Right renal cortex interstitium (tissue), 3 donors: ENCODE measurements at regions not wholly inside any gene's neighbourhood (a gene's known extent, or its start where the extent isn't known, plus 50 kb on each side); places are given as distances from the start of the nearest gene placed in this dataset.

ENCODE experiments used
- DNase-seq, 3 donors: peaks; one replicate each; pipeline ENCODE4 v3.0.0-alpha.2; 2013; ENCODE audit warnings: low read depth in 3 of 3, low spot score in 2 of 3

- DNase-seq: no peak
Measured at GRCh38 chr20:40192081-40192480, 497.0 kb downstream of the MAFB start.

GRCh38 chr20:40191573-40191972, 497.5 kb downstream of the MAFB start:
- no peak for DNase-seq

DNA sequence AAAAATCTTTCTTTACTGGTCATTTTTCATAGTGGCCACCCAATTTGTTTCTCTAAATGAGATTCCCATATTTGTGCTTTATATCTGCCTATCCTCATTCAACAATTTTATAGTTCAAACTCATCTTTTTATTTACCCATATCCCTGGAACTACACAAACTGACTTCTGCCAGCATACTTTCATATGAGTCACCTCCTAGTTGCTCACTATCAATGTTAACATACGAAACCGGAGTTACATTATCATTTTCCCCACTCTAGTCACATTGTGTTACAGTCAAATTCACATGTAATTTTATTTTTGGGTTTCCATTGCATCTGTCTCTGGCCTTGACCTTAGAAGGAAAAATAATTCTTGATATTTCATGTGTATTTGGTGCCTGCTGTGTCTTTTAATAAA, 499.4 kb downstream of the MAFB start:
- no peak for DNase-seq

- no peak for DNase-seq
Measured at GRCh38 chr20:40188319-40188718, 500.7 kb downstream of the MAFB start.

DNA sequence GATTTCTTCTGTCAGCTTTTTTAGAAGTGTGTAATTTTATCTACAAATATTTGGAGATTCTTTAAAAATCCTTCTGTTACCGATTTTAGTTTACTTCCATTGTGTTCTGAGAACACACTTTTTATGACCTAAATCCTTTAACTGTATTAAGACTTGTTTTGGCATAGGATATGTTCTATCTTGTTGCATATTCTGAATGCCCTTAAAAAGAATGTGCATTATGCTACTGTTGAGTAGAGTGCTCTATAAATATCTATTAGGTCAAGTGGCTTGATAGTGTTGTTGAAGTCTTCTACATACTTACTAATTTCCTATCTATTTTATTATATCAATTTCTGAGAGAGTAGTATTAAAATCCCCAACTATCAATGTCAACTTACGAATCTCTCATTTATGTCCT, 502.2 kb downstream of the MAFB start:
- DNase-seq: no peak

DNA sequence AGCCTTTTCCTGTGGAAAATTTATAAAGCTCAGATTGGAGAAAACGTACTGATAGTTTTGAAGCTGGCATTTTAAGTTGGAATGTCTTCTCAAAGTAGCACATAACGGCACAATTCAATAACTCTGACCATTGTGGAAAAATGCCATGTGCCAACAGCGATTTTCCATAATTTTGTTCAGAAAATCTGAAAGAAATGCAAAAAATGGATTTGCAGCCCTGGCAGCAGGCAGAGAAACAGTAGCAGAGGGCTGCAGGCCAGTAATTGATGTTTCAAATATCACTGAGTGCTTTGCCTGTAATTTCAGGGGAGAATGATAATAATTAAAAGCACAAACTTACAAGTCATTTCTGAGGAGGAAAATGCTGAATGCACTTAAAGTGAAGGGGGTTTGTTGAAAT, 507.4 kb downstream of the MAFB start:
- no peak for DNase-seq

DNA sequence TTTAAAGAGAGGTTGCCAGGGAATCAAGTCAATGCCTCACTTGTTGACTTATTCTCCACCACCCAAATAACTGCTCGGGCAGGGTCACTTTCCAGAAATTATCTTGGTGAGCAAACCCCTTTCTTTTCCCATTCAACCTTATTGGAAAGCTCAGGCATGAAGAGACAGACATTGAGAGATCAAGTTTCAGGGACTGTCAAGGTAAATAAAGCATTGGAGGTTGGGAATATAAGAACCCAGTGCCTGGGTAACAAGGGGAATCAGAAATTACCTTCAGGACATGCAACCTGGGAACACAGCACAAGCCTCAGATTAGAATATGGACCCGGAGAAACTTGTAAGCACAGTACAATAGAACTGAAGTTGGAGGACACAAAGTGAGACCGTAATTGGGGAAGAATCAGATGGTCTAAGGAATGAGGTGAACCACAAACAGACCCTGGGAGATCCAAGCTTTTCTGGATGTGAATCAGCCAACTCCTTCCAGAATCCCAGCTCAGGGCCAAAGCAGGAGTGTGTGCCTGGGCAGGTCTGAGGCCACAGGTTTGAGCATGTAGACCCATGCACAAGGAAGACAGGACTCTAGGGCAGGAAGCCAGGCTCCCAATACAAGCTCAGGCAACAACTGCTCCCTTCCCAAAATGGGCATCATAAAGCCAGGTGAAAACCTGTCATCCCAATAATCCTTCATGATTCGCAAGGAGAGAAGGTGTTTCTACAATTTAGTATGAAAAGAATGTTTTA, 512.8 kb downstream of the MAFB start:
- DNase-seq: no peak

- no peak for DNase-seq
Measured at GRCh38 chr20:40175296-40175695, 513.7 kb downstream of the MAFB start.

DNA sequence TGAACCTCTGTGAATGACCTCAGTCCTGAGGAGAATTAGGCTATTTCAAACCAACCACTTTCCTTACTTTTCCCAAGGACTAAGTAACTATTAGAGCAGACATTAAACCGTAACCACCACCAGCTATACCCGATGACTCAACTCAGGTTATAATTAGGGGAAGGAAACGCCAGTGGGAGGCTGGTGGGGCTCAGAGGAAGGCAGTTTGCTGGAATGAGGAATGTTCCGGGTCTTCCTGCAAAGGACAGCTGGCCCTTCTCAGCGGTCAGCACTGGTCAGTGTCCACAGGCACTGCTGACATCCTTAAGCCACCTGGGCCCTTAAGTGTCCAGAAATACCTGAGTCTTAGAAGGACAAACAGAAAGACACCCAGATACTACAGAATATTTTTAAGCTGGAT, 515.2 kb downstream of the MAFB start:
- DNase-seq: no peak

GRCh38 chr20:40168981-40169620, 519.9 kb downstream of the MAFB start:
- no peak for DNase-seq

DNA sequence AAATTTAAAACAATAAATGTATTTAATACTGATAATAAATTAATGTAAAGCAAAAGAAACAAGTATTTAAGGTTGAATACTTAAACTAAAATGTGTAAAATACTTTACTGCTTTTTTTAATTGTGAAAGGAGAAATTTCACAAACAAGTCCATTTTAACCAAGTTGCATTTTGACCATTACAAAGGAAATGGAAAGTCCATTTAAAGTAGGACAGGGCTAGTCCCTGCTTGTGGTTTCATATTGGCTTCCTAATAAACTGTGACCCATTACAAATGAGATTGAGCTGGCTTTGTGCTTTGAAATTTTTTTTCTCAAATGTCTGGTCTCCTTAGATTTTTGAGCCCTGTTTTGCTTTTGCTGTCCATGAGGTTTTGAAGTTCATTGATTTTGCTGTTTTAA, 527.6 kb downstream of the MAFB start:
- no peak for DNase-seq

DNA sequence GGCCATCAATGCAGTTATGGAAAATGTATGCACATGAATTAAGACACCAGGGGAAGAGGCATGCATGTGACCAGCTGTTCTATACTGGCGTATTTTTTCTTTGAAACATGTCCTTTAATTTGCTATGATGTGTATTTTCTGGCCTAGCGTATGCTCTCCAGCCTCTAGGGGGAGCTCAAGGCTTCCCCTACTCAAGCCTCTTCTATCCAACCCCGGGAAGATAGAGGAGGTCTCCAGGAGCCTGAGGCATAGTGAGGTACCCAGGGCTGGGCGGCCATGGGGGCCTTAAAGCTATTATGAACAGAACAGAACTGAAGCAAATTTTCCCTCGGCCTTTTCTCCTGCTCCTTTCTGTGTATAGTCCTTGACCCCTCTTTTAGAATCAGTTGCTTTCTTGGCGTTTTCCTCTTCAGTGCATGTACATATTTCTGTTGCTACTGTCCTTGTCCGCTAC, 528.9 kb downstream of the MAFB start:
- DNase-seq: no peak

DNA sequence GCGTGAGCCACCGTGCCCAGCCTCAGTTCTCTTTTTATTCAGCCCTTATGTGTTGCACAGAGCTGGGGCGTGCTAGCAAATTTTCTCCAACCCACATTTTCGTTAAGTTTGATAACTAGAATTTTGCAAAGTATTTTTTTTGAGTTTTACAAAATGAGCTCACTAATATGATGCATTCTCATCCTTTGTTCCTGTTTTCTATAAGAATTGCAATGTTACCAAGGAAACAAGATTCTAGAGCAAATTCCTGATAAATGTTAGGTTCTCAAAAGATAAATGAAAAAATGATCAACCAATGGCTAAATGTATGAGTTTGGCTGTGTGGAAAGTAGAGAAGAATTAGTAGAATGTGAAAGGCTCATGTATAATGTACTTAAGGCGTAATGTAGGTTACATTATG, 529.8 kb downstream of the MAFB start:
- DNase-seq: no peak

GRCh38 chr20:40156600-40157317, 532.3 kb downstream of the MAFB start:
- no peak for DNase-seq

- no peak for DNase-seq
Measured at GRCh38 chr20:40154514-40154913, 534.5 kb downstream of the MAFB start.

DNA sequence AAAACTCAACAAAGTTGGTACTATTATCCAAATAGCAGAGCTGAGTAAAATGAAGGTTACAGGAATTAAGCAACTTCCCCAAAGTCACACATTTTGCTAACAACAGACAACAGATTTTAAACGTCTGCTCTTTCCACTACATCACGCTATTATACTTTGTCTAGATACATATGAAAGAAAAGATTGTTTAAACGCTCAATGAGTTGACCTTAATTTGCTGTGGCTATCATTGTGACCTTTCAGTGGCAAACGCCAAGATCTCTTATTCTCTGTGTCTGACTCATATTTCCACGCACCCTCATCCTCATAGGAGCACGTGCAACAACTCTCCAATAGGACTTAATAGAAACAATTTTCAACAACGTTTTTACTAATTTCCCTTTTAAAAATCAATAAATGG, 540.1 kb downstream of the MAFB start:
- DNase-seq: no peak

GRCh38 chr20:40146071-40146470, 543.0 kb downstream of the MAFB start:
- DNase-seq: no peak

GRCh38 chr20:40144581-40144980, 544.5 kb downstream of the MAFB start:
- DNase-seq: no peak

GRCh38 chr20:40134176-40134575, 554.9 kb downstream of the MAFB start:
- DNase-seq: no peak

- no peak for DNase-seq
Measured at GRCh38 chr20:40120827-40121226, 568.2 kb downstream of the MAFB start.

DNA sequence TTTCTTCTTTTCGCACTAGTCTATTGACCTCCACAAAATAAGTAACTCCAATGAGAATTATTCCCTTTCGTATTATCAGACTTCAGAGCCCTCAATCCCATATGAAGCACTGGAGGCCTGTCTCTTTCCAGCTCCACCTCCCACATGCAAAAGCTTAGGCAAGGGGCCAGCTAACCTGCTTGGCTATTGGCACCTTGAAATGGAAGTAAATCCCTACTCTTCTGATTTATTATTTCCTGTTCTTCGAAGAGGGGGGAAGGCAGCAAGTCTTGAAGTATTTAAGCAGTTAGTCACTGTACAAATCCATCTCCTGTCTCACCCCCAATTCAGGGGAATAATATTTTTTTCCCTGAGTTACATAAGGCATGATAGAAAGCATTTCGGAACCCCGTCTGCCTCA, 577.8 kb downstream of the MAFB start:
- no peak for DNase-seq

GRCh38 chr20:40110311-40110831, 578.7 kb downstream of the MAFB start:
- no peak for DNase-seq
